CD4-positive, alpha-beta T cell treated with Interleukin-2 at 100 ng/mL for 4 hours (primary cell): ENCODE measurements at regions not wholly inside any gene's neighbourhood (a gene's known extent, or its start where the extent isn't known, plus 50 kb on each side); places are given as distances from the start of the nearest gene placed in this dataset.

Source experiments
- DNase-seq: peaks from one replicate; pipeline ENCODE4 v3.0.0-alpha.2; 2020; ENCODE audit warnings: low spot score

- DNase-seq: no peak
Observed at GRCh38 chr7:93015779-93016481, 101.8 kb downstream of the SAMD9 start.

- DNase-seq: no peak
Observed at GRCh38 chr7:93015101-93015778, 102.5 kb downstream of the SAMD9 start.

- no peak for DNase-seq
Observed at GRCh38 chr7:93014410-93014809, 103.4 kb downstream of the SAMD9 start.

- DNase-seq: no peak
Observed at GRCh38 chr7:93013446-93014061, 104.2 kb downstream of the SAMD9 start.

GRCh38 chr7:93011351-93012294 is 106.2 kb downstream of the SAMD9 start:
- no peak for DNase-seq

GRCh38 chr7:93008833-93009232 is 108.9 kb downstream of the SAMD9 start:
- no peak for DNase-seq

GRCh38 chr7:93006480-93007095 is 111.2 kb downstream of the SAMD9 start:
- DNase-seq: no peak

GRCh38 chr7:93004906-93005305 is 112.9 kb downstream of the SAMD9 start:
- no peak for DNase-seq

GRCh38 chr7:92997719-92998118 is 120.1 kb downstream of the SAMD9 start:
- no peak for DNase-seq

- DNase-seq: no peak
Observed at GRCh38 chr7:92997152-92997551, 120.6 kb downstream of the SAMD9 start.

- DNase-seq: no peak
Observed at GRCh38 chr7:92994901-92995300, 122.9 kb downstream of the SAMD9 start.

GRCh38 chr7:92992932-92993331 is 124.8 kb downstream of the SAMD9 start:
- DNase-seq: no peak

- DNase-seq: no peak
Observed at GRCh38 chr7:92992483-92992882, 125.3 kb downstream of the SAMD9 start.

GRCh38 chr7:92991190-92991589 is 126.6 kb downstream of the SAMD9 start:
- DNase-seq: no peak

- no peak for DNase-seq
Observed at GRCh38 chr7:92988941-92989545, 128.7 kb downstream of the SAMD9 start.

GRCh38 chr7:92988051-92988450 is 129.7 kb downstream of the SAMD9 start:
- DNase-seq: no peak

GRCh38 chr7:92987538-92987937 is 130.2 kb downstream of the SAMD9 start:
- DNase-seq: no peak

GRCh38 chr7:92987095-92987494 is 130.7 kb downstream of the SAMD9 start:
- no peak for DNase-seq

GRCh38 chr7:92982928-92983327 is 134.9 kb downstream of the SAMD9 start:
- DNase-seq: no peak

GRCh38 chr7:92976931-92977330 is 140.6 kb upstream of the CDK6 start:
- no peak for DNase-seq

- DNase-seq: no peak
Observed at GRCh38 chr7:92973974-92974373, 137.6 kb upstream of the CDK6 start.
